HepG2 (cell line): ENCODE measurements at regions not wholly inside any gene's neighbourhood (a gene's known extent, or its start where the extent isn't known, plus 50 kb on each side); places are given as distances from the start of the nearest gene placed in this dataset.

Experiments
- ATAC-seq: fragments of 200-7000 bp; cut with Tn5 transposase; 3 replicates; pipeline ENCODE4 v1.9.1; 2020; ENCODE audit warnings: mild to moderate bottlenecking, moderate library complexity
- BruUV-seq: library from RNA; stranded (reverse); fragments of 400-500 nt; replicated peaks from 2 replicates; lab custom pipeline; 2021; lab: Mats Ljungman, UMichigan
- CTCF ChIA-PET: fragments of 300-600 bp; formaldehyde crosslinking; extraction: SDS; loops from one replicate; lab custom pipeline; 2021; ENCODE audit warnings: low total read pairs, inconsistent platforms, low intra/inter-chr PET ratio; lab: Yijun Ruan, JAX
- POLR2A ChIA-PET: fragments of 350-600 bp; sonication (Branson Sonifier 250); formaldehyde crosslinking; loops from one replicate; lab custom pipeline; 2020; ENCODE audit warnings: antibody characterized with exemption, inconsistent platforms; lab: Yijun Ruan, JAX
- DNase-seq: peaks from one replicate; pipeline ENCODE4 v3.0.0-alpha.2; 2015; ENCODE audit warnings: low spot score
- FAIRE-seq: peaks from 3 replicates; lab custom pipeline; 2011; peaks lifted over from hg19 to GRCh38; lab: Jason Lieb, UNC
- H2AFZ ChIP-seq: one replicate; pipeline ENCODE4 v1.6.1; 2011; ENCODE audit warnings: low read length, inconsistent platforms
- H3K27ac ChIP-seq: fragments of 300-600 bp; 3 replicates; pipeline ENCODE4 v1.8.0; 2011; ENCODE audit warnings: mixed run types, mild to moderate bottlenecking, mixed read lengths, low read length, inconsistent platforms; ENCODE audit not compliant: insufficient read depth; ENCODE audit errors: extremely low read length
- H3K27me3 ChIP-seq, 2 experiments: fragments of 200-600 bp in 1 of 2; 2 replicates in 1 of 2; 3 replicates in 1 of 2; pipeline versions ENCODE4 v1.6.0 to v1.8.0; 2011; ENCODE audit warnings: low read length in 2 of 2, mild to moderate bottlenecking in 2 of 2, moderate library complexity in 2 of 2, inconsistent platforms in 1 of 2; ENCODE audit not compliant: insufficient read depth in 2 of 2, control insufficient read depth in 1 of 2
- H3K36me3 ChIP-seq, 2 experiments: fragments of 200-600 bp in 1 of 2; replicated peaks in 1 of 2; 2 replicates in 1 of 2; 3 replicates in 1 of 2; pipeline versions ENCODE4 v1.5.1 to v1.8.0; 2011; ENCODE audit warnings: low read length in 2 of 2, inconsistent platforms in 1 of 2; ENCODE audit not compliant: insufficient read depth in 2 of 2, control insufficient read depth in 1 of 2
- H3K4me1 ChIP-seq: 2 replicates; pipeline ENCODE4 v1.5.1; 2012; ENCODE audit warnings: low read length, inconsistent platforms; ENCODE audit not compliant: insufficient read depth
- H3K4me2 ChIP-seq: 2 replicates; pipeline ENCODE4 v1.6.0; 2011; ENCODE audit warnings: low read depth, low read length, inconsistent platforms
- H3K4me3 ChIP-seq, 3 experiments: fragments of 200-600 bp in 1 of 3; sonication (generic), shearing (Covaris generic) in 1 of 3; replicated peaks in 1 of 3; 2 replicates each; pipeline ENCODE4 v1.5.1; 2011 to 2016; ENCODE audit warnings: low read length in 3 of 3, inconsistent platforms in 2 of 3, low read depth in 2 of 3, mild to moderate bottlenecking in 2 of 3, control low read depth in 1 of 3, mixed read lengths in 1 of 3; ENCODE audit not compliant: insufficient read depth in 1 of 3
- H3K79me2 ChIP-seq: one replicate; pipeline ENCODE4 v1.6.1; 2011; ENCODE audit warnings: low read length, inconsistent platforms; ENCODE audit not compliant: insufficient read depth
- H3K9ac ChIP-seq: 2 replicates; pipeline ENCODE4 v1.6.0; 2011; ENCODE audit warnings: mild to moderate bottlenecking, low read depth, low read length, inconsistent platforms; ENCODE audit not compliant: insufficient read depth
- H3K9me3 ChIP-seq: 2 replicates; pipeline ENCODE4 v1.5.1; 2012; ENCODE audit warnings: mild to moderate bottlenecking, low read length
- H4K20me1 ChIP-seq: 2 replicates; pipeline ENCODE4 v1.6.0; 2011; ENCODE audit warnings: inconsistent platforms, mild to moderate bottlenecking, low read length, moderate library complexity; ENCODE audit not compliant: insufficient read depth
- SP1 ChIP-seq, 2 experiments: fragments of 450-650 bp in 1 of 2; sonication (generic) in 1 of 2; formaldehyde crosslinking in 1 of 2; IDR thresholded peaks; 2 replicates each; pipeline versions ENCODE4 v1.4.0 to v1.6.1; 2016 to 2020; ENCODE audit warnings: missing genetic modification reagents in 1 of 2
- ZKSCAN5 ChIP-seq: sonication (generic); formaldehyde crosslinking; IDR thresholded peaks from 2 replicates; pipeline ENCODE4 v1.5.1; 2020; ENCODE audit warnings: mild to moderate bottlenecking, missing genetic modification reagents
- ZNF232 ChIP-seq: sonication (generic); formaldehyde crosslinking; IDR thresholded peaks from 2 replicates; pipeline ENCODE4 v1.4.0; 2020; ENCODE audit warnings: missing genetic modification reagents, borderline replicate concordance
- ZNF549 ChIP-seq: sonication (generic); formaldehyde crosslinking; IDR thresholded peaks from 2 replicates; pipeline ENCODE4 v1.5.0; 2020; ENCODE audit warnings: missing genetic modification reagents
- ZNF772 ChIP-seq: sonication (generic); formaldehyde crosslinking; IDR thresholded peaks from 2 replicates; pipeline ENCODE4 v1.5.0; 2020; ENCODE audit warnings: mild to moderate bottlenecking, missing genetic modification reagents
- ZNF790 ChIP-seq: sonication (generic); formaldehyde crosslinking; IDR thresholded peaks from 2 replicates; pipeline ENCODE4 v1.8.0; 2022; ENCODE audit warnings: missing genetic modification reagents, mild to moderate bottlenecking, borderline replicate concordance
- ZSCAN9 ChIP-seq: IDR thresholded peaks from 2 replicates; pipeline ENCODE4 v1.6.1; 2016; ENCODE audit warnings: borderline replicate concordance
- WGBS: methylation state at CpG from one replicate; pipeline ENCODE4 v1.1.6; 2017; ENCODE audit warnings: low lambda C conversion rate; 5-methylcytosine and 5-hydroxymethylcytosine counted together
- in situ Hi-C: cut with HindIII; loops from 2 replicates; pipeline ENCODE4 v1.10.0; 2017; ENCODE audit warnings: low pct_unique_long_range_greater_than_20kb; ENCODE audit not compliant: extremely low pct_ligation_motif_present
- intact Hi-C: fragments of 100-400 bp; cut with micrococcal nuclease; formaldehyde crosslinking; loops from one replicate; pipeline ENCODE4 v1.10.0; 2022; ENCODE audit not compliant: unreplicated experiment
- TF ChIP-seq, protein P1 (sequence below): sonication (generic); formaldehyde crosslinking; IDR thresholded peaks from 2 replicates; pipeline ENCODE4 v1.4.0; 2020; ENCODE audit warnings: mild to moderate bottlenecking, missing genetic modification reagents
- TF ChIP-seq, protein P2 (sequence below): sonication (generic); formaldehyde crosslinking; IDR thresholded peaks from 2 replicates; pipeline ENCODE4 v1.5.0; 2020; ENCODE audit warnings: mild to moderate bottlenecking, missing genetic modification reagents, borderline replicate concordance
- TF ChIP-seq, protein P3 (sequence below): sonication (generic); formaldehyde crosslinking; IDR thresholded peaks from 2 replicates; pipeline ENCODE4 v1.5.1; 2020; ENCODE audit warnings: missing genetic modification reagents, mild to moderate bottlenecking, borderline replicate concordance
- TF ChIP-seq, protein P4 (sequence below): sonication (generic); formaldehyde crosslinking; IDR thresholded peaks from 2 replicates; pipeline ENCODE4 v1.5.0; 2020; ENCODE audit warnings: missing genetic modification reagents

DNA sequence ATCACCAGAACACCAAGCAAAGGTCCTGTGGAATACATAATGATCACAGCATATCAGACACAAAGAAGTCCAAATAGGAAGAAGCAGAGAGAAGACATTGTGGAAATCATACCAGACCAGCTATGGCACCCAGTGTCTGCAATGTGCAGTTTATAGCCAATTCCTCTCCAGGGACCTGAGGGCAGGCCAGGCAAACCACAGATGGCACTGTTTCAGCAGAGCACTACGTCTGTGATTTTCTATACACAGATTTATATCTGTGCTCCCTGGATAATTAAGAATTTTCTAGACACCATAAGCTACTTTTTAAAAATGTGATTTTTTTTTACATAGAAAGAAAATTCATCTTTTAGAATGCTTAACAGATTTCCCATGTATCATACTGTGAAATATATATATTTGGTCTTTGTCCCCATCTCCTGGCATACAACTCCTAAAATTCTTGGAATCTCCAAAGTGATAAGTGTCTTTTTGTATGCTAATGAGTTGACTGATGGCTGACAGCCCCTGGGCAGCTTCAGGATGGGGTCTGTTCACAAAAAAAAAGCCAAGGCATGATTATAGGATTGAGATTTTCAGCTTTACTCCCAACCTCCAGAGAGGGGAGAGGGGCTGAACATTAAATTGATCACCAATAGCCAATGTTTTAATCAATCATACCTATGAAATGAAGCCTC is 498.1 kb downstream of the SIPA1L2 start:
- DNase-seq, result no peak
- FAIRE-seq, result no peak
- in situ Hi-C loops (no loop called here), intact Hi-C loops (no loop called here)
- no TSS peak for BruUV-seq
- H4K20me1 ChIP-seq, result no peaks in the 10 kb centered on the region
- no peaks in the 10 kb centered on the region for H3K79me2 ChIP-seq
- no peak overlapping the region for H3K27ac ChIP-seq
- no peak overlapping the region for H3K4me2 ChIP-seq
- ATAC-seq, result no peak
- no peaks in the 10 kb centered on the region for H3K27me3 ChIP-seq
- TF ChIP-seq, protein P1, sequence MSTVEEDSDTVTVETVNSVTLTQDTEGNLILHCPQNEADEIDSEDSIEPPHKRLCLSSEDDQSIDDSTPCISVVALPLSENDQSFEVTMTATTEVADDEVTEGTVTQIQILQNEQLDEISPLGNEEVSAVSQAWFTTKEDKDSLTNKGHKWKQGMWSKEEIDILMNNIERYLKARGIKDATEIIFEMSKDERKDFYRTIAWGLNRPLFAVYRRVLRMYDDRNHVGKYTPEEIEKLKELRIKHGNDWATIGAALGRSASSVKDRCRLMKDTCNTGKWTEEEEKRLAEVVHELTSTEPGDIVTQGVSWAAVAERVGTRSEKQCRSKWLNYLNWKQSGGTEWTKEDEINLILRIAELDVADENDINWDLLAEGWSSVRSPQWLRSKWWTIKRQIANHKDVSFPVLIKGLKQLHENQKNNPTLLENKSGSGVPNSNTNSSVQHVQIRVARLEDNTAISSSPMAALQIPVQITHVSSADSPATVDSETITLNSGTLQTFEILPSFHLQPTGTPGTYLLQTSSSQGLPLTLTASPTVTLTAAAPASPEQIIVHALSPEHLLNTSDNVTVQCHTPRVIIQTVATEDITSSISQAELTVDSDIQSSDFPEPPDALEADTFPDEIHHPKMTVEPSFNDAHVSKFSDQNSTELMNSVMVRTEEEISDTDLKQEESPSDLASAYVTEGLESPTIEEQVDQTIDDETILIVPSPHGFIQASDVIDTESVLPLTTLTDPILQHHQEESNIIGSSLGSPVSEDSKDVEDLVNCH, result no peak
- no peak for TF ChIP-seq SP1 (IDR thresholded peaks at IDR 0.05)
- no peak for TF ChIP-seq SP1 (CRISPR knock-in tag; IDR thresholded peaks at IDR 0.05)
- TF ChIP-seq, protein P2, sequence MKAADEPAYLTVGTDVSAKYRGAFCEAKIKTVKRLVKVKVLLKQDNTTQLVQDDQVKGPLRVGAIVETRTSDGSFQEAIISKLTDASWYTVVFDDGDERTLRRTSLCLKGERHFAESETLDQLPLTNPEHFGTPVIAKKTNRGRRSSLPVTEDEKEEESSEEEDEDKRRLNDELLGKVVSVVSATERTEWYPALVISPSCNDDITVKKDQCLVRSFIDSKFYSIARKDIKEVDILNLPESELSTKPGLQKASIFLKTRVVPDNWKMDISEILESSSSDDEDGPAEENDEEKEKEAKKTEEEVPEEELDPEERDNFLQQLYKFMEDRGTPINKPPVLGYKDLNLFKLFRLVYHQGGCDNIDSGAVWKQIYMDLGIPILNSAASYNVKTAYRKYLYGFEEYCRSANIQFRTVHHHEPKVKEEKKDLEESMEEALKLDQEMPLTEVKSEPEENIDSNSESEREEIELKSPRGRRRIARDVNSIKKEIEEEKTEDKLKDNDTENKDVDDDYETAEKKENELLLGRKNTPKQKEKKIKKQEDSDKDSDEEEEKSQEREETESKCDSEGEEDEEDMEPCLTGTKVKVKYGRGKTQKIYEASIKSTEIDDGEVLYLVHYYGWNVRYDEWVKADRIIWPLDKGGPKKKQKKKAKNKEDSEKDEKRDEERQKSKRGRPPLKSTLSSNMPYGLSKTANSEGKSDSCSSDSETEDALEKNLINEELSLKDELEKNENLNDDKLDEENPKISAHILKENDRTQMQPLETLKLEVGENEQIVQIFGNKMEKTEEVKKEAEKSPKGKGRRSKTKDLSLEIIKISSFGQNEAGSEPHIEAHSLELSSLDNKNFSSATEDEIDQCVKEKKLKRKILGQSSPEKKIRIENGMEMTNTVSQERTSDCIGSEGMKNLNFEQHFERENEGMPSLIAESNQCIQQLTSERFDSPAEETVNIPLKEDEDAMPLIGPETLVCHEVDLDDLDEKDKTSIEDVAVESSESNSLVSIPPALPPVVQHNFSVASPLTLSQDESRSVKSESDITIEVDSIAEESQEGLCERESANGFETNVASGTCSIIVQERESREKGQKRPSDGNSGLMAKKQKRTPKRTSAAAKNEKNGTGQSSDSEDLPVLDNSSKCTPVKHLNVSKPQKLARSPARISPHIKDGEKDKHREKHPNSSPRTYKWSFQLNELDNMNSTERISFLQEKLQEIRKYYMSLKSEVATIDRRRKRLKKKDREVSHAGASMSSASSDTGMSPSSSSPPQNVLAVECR (CRISPR knock-in tag), result no peak
- TF ChIP-seq ZKSCAN5 (CRISPR knock-in tag), result no peak
- TF ChIP-seq ZNF772 (CRISPR knock-in tag), result no peak
- no peak for TF ChIP-seq ZNF549 (CRISPR knock-in tag)
- TF ChIP-seq ZSCAN9 (CRISPR knock-in tag), result no peak
- TF ChIP-seq, protein P3, sequence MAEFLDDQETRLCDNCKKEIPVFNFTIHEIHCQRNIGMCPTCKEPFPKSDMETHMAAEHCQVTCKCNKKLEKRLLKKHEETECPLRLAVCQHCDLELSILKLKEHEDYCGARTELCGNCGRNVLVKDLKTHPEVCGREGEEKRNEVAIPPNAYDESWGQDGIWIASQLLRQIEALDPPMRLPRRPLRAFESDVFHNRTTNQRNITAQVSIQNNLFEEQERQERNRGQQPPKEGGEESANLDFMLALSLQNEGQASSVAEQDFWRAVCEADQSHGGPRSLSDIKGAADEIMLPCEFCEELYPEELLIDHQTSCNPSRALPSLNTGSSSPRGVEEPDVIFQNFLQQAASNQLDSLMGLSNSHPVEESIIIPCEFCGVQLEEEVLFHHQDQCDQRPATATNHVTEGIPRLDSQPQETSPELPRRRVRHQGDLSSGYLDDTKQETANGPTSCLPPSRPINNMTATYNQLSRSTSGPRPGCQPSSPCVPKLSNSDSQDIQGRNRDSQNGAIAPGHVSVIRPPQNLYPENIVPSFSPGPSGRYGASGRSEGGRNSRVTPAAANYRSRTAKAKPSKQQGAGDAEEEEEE (CRISPR knock-in tag), result no peak
- TF ChIP-seq ZNF232 (CRISPR knock-in tag), result no peak
- no peak for TF ChIP-seq ZNF790 (CRISPR knock-in tag)
- TF ChIP-seq, protein P4, sequence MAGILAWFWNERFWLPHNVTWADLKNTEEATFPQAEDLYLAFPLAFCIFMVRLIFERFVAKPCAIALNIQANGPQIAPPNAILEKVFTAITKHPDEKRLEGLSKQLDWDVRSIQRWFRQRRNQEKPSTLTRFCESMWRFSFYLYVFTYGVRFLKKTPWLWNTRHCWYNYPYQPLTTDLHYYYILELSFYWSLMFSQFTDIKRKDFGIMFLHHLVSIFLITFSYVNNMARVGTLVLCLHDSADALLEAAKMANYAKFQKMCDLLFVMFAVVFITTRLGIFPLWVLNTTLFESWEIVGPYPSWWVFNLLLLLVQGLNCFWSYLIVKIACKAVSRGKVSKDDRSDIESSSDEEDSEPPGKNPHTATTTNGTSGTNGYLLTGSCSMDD (CRISPR knock-in tag), result no peak
- H3K4me1 ChIP-seq, result no peaks in the 10 kb centered on the region
- 0 out of 2 replicates have a peak, but pooled peaks cover 3% of the 10 kb centered on the region for H3K9me3 ChIP-seq
- ChIA-PET POLR2A (no interaction called here), CTCF (no interaction called here)
- H2AFZ ChIP-seq, result no peak overlapping the region
- 0% methylated on average over 1 of the region's 1 CpG for WGBS
- no peak overlapping the region for H3K4me3 ChIP-seq
- no peak overlapping the region for H3K9ac ChIP-seq
- H3K36me3 ChIP-seq, result no peaks in the 10 kb centered on the region
